ENCODE measurements at regions not wholly inside any gene's neighbourhood (a gene's known extent, or its start where the extent isn't known, plus 50 kb on each side); places are given as distances from the start of the nearest gene placed in this dataset.

- TF ChIP-seq ZNF23 (tag by site-specific recombination; IDR thresholded peaks at IDR 0.05; ENCODE audit: borderline replicate concordance): no peak
- no peak for TF ChIP-seq ZNF132 (tag by site-specific recombination; IDR thresholded peaks at IDR 0.05; ENCODE audit: borderline replicate concordance)
- TF ChIP-seq ZNF394 (tag by site-specific recombination; IDR thresholded peaks at IDR 0.05; ENCODE audit: borderline replicate concordance): no peak
- no peak for TF ChIP-seq CTCF (tag by site-specific recombination; IDR thresholded peaks at IDR 0.05)
- TF ChIP-seq, protein P1, sequence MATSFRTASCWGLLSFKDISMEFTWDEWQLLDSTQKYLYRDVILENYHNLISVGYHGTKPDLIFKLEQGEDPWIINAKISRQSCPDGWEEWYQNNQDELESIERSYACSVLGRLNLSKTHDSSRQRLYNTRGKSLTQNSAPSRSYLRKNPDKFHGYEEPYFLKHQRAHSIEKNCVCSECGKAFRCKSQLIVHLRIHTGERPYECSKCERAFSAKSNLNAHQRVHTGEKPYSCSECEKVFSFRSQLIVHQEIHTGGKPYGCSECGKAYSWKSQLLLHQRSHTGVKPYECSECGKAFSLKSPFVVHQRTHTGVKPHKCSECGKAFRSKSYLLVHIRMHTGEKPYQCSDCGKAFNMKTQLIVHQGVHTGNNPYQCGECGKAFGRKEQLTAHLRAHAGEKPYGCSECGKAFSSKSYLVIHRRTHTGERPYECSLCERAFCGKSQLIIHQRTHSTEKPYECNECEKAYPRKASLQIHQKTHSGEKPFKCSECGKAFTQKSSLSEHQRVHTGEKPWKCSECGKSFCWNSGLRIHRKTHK (tag by site-specific recombination; IDR thresholded peaks at IDR 0.05): no peak
- no peak for TF ChIP-seq ZNF18 (tag by site-specific recombination; IDR thresholded peaks at IDR 0.05)
- TF ChIP-seq, protein P2, sequence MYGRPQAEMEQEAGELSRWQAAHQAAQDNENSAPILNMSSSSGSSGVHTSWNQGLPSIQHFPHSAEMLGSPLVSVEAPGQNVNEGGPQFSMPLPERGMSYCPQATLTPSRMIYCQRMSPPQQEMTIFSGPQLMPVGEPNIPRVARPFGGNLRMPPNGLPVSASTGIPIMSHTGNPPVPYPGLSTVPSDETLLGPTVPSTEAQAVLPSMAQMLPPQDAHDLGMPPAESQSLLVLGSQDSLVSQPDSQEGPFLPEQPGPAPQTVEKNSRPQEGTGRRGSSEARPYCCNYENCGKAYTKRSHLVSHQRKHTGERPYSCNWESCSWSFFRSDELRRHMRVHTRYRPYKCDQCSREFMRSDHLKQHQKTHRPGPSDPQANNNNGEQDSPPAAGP (tag by site-specific recombination; IDR thresholded peaks at IDR 0.05): no peak
- TF ChIP-seq ZNF311 (tag by site-specific recombination; IDR thresholded peaks at IDR 0.05; ENCODE audit: borderline replicate concordance): no peak
- TF ChIP-seq ZBTB7A (tag by site-specific recombination; IDR thresholded peaks at IDR 0.05; ENCODE audit: low read depth): no peak
- POLR2A ChIA-PET: no interaction called here
- CTCF ChIA-PET: no interaction called here
- Histone ChIP-seq H3K9me3 (ENCODE audit: control insufficient read depth, insufficient read depth, low read depth, low read length) (no peaks in the 10 kb centered on the region), H3K4me3 (ENCODE audit: low read depth, low read length) (no peak overlapping the region), H3K4me1 (ENCODE audit: control insufficient read depth, insufficient read depth, low read length) (no peaks in the 10 kb centered on the region), H3K36me3 (ENCODE audit: control insufficient read depth in 2 of 2, insufficient read depth in 1 of 2, low read length in 2 of 2) (no peaks in the 10 kb centered on the region), H3K27ac (ENCODE audit: extremely low read depth, low read depth, low read length) (no peak overlapping the region)
These were observed 220.9 kb upstream of the KIAA1217 start for GRCh38 chr10:23988006-23988405.

- H3K9me3 ChIP-seq (ENCODE audit: control insufficient read depth, insufficient read depth, low read depth, low read length): no peaks in the 10 kb centered on the region
- no peak for TF ChIP-seq OSR2 (tag by site-specific recombination; IDR thresholded peaks at IDR 0.05)
- peak; percentile 63; the same call in 1 of the 2 replicates for TF ChIP-seq ZNF660 (tag by site-specific recombination; IDR thresholded peaks at IDR 0.05)
- 0 out of 2 replicates have a peak, but pooled peaks have one; percentile 26 for TF ChIP-seq ZNF2 (tag by site-specific recombination; IDR thresholded peaks at IDR 0.05)
- peak; percentile 84 for TF ChIP-seq ZNF654 (tag by site-specific recombination; IDR thresholded peaks at IDR 0.05; ENCODE audit: low read depth)
- TF ChIP-seq TRIM28 (IDR thresholded peaks at IDR 0.05; ENCODE audit: borderline replicate concordance, low read length): no peak
- POLR2A ChIA-PET: interaction anchor here (0.6 kb wide), 1 partner anchor 95 kb away, joined by 5 read pairs; no protein-coding TSS in a partner anchor
- H3K4me1 ChIP-seq (ENCODE audit: control insufficient read depth, insufficient read depth, low read length): no peaks in the 10 kb centered on the region
- no peak overlapping the region for H3K4me3 ChIP-seq (ENCODE audit: low read depth, low read length)
- H3K27ac ChIP-seq (ENCODE audit: extremely low read depth, low read depth, low read length): no peak overlapping the region
- H3K36me3 ChIP-seq (ENCODE audit: control insufficient read depth in 2 of 2, insufficient read depth in 1 of 2, low read length in 2 of 2): no peaks in the 10 kb centered on the region
- CTCF ChIA-PET: interaction anchor here (0.6 to 2.3 kb wide), 47 partner anchors 9 to 679 kb away, joined by 3 to 32 read pairs (median 4); partner anchors contain the start of gene KIAA1217
These were observed 214.4 kb upstream of the KIAA1217 start for GRCh38 chr10:23994459-23995046.

DNA sequence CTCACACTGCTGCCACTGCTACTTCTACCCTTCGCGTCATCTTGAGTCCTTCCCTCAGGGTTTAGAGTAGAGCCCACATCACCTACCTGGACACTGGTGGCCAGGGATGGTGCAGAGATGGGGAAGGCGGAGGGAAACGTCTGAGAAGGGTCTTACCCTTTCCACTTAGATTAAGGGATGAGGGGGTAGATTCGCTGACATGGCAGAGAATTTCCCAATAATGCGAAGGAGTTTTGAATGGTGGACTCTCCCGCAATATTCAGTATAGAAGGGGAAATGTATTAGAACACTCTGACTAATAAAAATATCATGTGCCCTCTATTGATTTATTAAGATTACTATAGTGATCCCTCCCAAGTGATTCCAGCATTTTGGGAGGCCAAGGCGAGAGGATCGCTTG is 209.5 kb upstream of the KIAA1217 start:
- Histone ChIP-seq H3K9me3 (ENCODE audit: control insufficient read depth, insufficient read depth, low read depth, low read length) (no peaks in the 10 kb centered on the region), H3K36me3 (ENCODE audit: control insufficient read depth in 2 of 2, insufficient read depth in 1 of 2, low read length in 2 of 2) (no peaks in the 10 kb centered on the region), H3K27ac (ENCODE audit: extremely low read depth, low read depth, low read length) (no peak overlapping the region), H3K4me3 (ENCODE audit: low read depth, low read length) (no peak overlapping the region), H3K4me1 (ENCODE audit: control insufficient read depth, insufficient read depth, low read length) (no peaks in the 10 kb centered on the region)
- TF ChIP-seq ZNF600 (tag by site-specific recombination; IDR thresholded peaks at IDR 0.05): no peak
- POLR2A ChIA-PET: no interaction called here
- CTCF ChIA-PET: no interaction called here

Data from HEK293 (cell line).